ENCODE measurements at regions not wholly inside any gene's neighbourhood (a gene's known extent, or its start where the extent isn't known, plus 50 kb on each side); places are given as distances from the start of the nearest gene placed in this dataset.

GRCh38 chr4:71691416-71692073 is 92.3 kb downstream of the GC start:
- Histone ChIP-seq H3K27ac (no peak overlapping the region), H3K4me3 (ENCODE audit: low read depth, low read length) (no peak overlapping the region), H3K36me3 (no peaks in the 10 kb centered on the region), H3K9me3 (ENCODE audit: severe bottlenecking) (no peaks in the 10 kb centered on the region), H3K27me3 (ENCODE audit: insufficient read depth, low read depth, severe bottlenecking) (no peaks in the 10 kb centered on the region)
- no peak for TF ChIP-seq CTCF (IDR thresholded peaks at IDR 0.05; ENCODE audit: low read depth, low read length)
- DNase-seq, result no peak

- Histone ChIP-seq H3K4me3 (ENCODE audit: low read depth, low read length) (no peak overlapping the region), H3K9me3 (ENCODE audit: severe bottlenecking) (no peaks in the 10 kb centered on the region), H3K27me3 (ENCODE audit: insufficient read depth, low read depth, severe bottlenecking) (no peaks in the 10 kb centered on the region), H3K36me3 (no peaks in the 10 kb centered on the region), H3K27ac (no peak overlapping the region)
- DNase-seq, result no peak
- TF ChIP-seq CTCF (IDR thresholded peaks at IDR 0.05; ENCODE audit: low read depth, low read length), result no peak
Observed at GRCh38 chr4:71689822-71690221, 94.1 kb downstream of the GC start.

- TF ChIP-seq CTCF (IDR thresholded peaks at IDR 0.05; ENCODE audit: low read depth, low read length), result no peak
- Histone ChIP-seq H3K27ac (no peak overlapping the region), H3K9me3 (ENCODE audit: severe bottlenecking) (no peaks in the 10 kb centered on the region)
Observed at GRCh38 chr4:71687056-71687455, 96.8 kb downstream of the GC start.

GRCh38 chr4:71685975-71686374 is 97.9 kb downstream of the GC start:
- Histone ChIP-seq H3K36me3 (no peaks in the 10 kb centered on the region), H3K27me3 (ENCODE audit: insufficient read depth, low read depth, severe bottlenecking) (no peaks in the 10 kb centered on the region), H3K9me3 (ENCODE audit: severe bottlenecking) (no peaks in the 10 kb centered on the region), H3K4me3 (ENCODE audit: low read depth, low read length) (no peak overlapping the region), H3K27ac (no peak overlapping the region)
- DNase-seq, result no peak
- TF ChIP-seq CTCF (IDR thresholded peaks at IDR 0.05; ENCODE audit: low read depth, low read length), result no peak

More at GRCh38 chr4:71687056-71687455, 96.8 kb downstream of the GC start:
- DNase-seq, result no peak
- H3K27me3 ChIP-seq (ENCODE audit: insufficient read depth, low read depth, severe bottlenecking), result no peaks in the 10 kb centered on the region
- H3K36me3 ChIP-seq, result no peaks in the 10 kb centered on the region
- H3K4me3 ChIP-seq (ENCODE audit: low read depth, low read length), result no peak overlapping the region

GRCh38 chr4:71683309-71683708 is 100.6 kb downstream of the GC start:
- no peak for DNase-seq
- Histone ChIP-seq H3K27me3 (ENCODE audit: insufficient read depth, low read depth, severe bottlenecking) (no peaks in the 10 kb centered on the region), H3K36me3 (no peaks in the 10 kb centered on the region), H3K27ac (no peak overlapping the region), H3K9me3 (ENCODE audit: severe bottlenecking) (no peaks in the 10 kb centered on the region), H3K4me3 (ENCODE audit: low read depth, low read length) (no peak overlapping the region)
- no peak for TF ChIP-seq CTCF (IDR thresholded peaks at IDR 0.05; ENCODE audit: low read depth, low read length)

- no peak overlapping the region for H3K27ac ChIP-seq
- H3K9me3 ChIP-seq (ENCODE audit: severe bottlenecking), result no peaks in the 10 kb centered on the region
- no peak overlapping the region for H3K4me3 ChIP-seq (ENCODE audit: low read depth, low read length)
- H3K36me3 ChIP-seq, result no peaks in the 10 kb centered on the region
- H3K27me3 ChIP-seq (ENCODE audit: insufficient read depth, low read depth, severe bottlenecking), result no peaks in the 10 kb centered on the region
- TF ChIP-seq CTCF (IDR thresholded peaks at IDR 0.05; ENCODE audit: low read depth, low read length), result no peak
- DNase-seq, result no peak
Observed at GRCh38 chr4:71680706-71681105, 103.2 kb downstream of the GC start.
